GM12875 (cell line): ENCODE measurements at regions not wholly inside any gene's neighbourhood (a gene's known extent, or its start where the extent isn't known, plus 50 kb on each side); places are given as distances from the start of the nearest gene placed in this dataset.

Source experiments
- H3K4me3 ChIP-seq: one replicate; pipeline ENCODE4 v1.5.1; 2011; ENCODE audit warnings: low read depth, low read length, control low read depth
- CTCF ChIP-seq: IDR thresholded peaks from 2 replicates; pipeline ENCODE4 v1.5.1; 2011; ENCODE audit warnings: low read depth, mild to moderate bottlenecking, control low read depth, inconsistent platforms, low read length, moderate library complexity, borderline replicate concordance; ENCODE audit not compliant: insufficient read depth

DNA sequence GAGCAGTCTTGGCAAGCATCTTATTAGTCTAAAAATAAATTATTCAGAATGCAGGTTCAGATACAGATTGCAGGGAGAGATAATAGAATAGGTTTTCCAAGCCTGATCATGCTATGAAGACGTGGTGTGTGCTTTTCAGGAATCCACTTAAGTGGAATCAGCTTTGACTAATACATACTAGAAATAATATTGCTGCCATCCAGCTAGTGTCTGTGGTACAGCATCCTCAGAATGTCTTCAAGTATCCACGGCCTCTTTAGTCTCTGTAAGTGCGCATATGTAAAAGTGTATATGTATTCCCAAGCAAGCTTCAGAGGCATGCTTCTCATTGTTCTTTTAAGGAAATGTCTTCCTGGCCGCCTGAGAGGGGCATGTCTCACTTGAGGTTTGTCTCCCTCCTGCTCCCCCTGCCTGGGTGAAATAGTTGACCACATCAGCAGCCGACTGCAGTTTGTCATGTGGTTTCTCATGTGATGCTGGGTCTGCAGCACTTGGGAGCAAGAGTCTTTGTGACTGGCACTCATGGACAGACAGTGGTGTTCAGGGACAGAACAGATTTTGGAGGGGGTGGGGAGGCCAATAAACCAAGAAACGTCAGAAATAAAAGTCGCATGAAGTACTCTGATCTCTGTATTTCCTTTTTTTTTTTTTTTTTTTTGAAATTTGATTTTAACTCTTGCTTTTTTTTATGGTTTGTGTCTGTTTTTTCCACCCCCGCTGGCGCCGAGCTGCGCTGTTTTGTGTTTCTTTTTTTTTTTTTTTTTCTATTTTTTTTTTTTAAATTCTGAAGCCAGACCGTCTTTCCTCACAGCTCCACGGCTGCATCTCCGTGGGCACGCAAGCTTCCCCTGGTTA, 150.8 kb downstream of the PRL start:
- no peak overlapping the region for H3K4me3 ChIP-seq
- no peak for TF ChIP-seq CTCF

DNA sequence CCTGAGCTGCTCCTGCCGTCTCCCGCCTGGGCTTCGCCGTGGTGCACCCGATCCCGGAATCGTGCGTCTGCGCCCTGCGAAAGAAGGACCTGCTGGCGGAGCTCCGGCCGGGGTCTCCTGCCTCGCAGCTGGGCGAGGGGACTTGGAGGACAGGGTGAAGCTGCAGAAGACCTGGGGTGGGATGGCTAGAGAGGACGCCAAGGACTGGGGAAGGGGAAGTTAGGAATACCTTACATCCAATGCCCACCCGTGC, 150.2 kb downstream of the PRL start:
- TF ChIP-seq CTCF = no peak
- no peak overlapping the region for H3K4me3 ChIP-seq

- TF ChIP-seq CTCF = no peak
- H3K4me3 ChIP-seq = no peak overlapping the region
These were observed 149.7 kb downstream of the PRL start for GRCh38 chr6:22146931-22147701.

GRCh38 chr6:22147921-22148776, 148.7 kb downstream of the PRL start:
- no peak overlapping the region for H3K4me3 ChIP-seq
- TF ChIP-seq CTCF = no peak

DNA sequence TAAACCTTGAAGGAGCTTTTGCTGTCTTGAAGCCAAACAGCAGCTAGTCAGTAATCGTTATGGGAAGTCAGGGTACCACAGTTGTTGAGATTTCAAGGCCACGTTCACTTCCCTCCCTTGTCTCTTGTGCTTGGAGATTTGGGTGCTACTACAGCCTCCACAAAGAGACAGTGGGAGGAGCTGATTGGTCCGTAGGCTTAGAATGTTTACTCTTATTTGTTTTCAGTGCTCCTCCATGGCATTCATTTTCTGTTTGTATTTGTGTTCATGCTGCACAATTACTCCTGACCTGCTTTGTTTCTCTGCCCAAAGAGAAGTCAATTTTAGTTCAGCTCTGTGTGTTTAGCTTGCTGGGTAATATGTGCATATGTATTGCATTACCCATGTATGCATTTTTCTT, 147.7 kb downstream of the PRL start:
- no peak overlapping the region for H3K4me3 ChIP-seq
- TF ChIP-seq CTCF = no peak

- H3K4me3 ChIP-seq = no peak overlapping the region
- no peak for TF ChIP-seq CTCF
These were observed 147.1 kb downstream of the PRL start for GRCh38 chr6:22149501-22150367.
